Upper lobe of right lung (tissue), 1 donor: ENCODE measurements at regions not wholly inside any gene's neighbourhood (a gene's known extent, or its start where the extent isn't known, plus 50 kb on each side); places are given as distances from the start of the nearest gene placed in this dataset.

Experiments
- ATAC-seq: fragments of 200-7000 bp; cut with Tn5 transposase; one replicate; pipeline ENCODE4 v1.9.1; 2020; ENCODE audit warnings: mild to moderate bottlenecking, moderate library complexity
- DNase-seq: peaks from one replicate; pipeline ENCODE4 v3.0.0-alpha.2; 2020
- H3K27ac ChIP-seq: fragments of 200-600 bp; one replicate; pipeline ENCODE4 v1.8.0; 2022
- H3K27me3 ChIP-seq: fragments of 200-600 bp; one replicate; pipeline ENCODE4 v1.8.0; 2022; ENCODE audit warnings: mild to moderate bottlenecking
- H3K36me3 ChIP-seq: fragments of 200-600 bp; one replicate; pipeline ENCODE4 v1.8.0; 2022
- H3K4me1 ChIP-seq: fragments of 200-600 bp; one replicate; pipeline ENCODE4 v1.8.0; 2022
- H3K4me3 ChIP-seq: fragments of 200-600 bp; one replicate; pipeline ENCODE4 v1.8.0; 2022; ENCODE audit warnings: mild to moderate bottlenecking
- H3K9me3 ChIP-seq: fragments of 200-600 bp; one replicate; pipeline ENCODE4 v1.8.0; 2022
- intact Hi-C: fragments of 100-400 bp; cut with DNase I; formaldehyde crosslinking; loops from one replicate; pipeline ENCODE4 v1.11.0; 2022
- TF ChIP-seq, protein P1 (sequence below): fragments of 200-600 bp; IDR thresholded peaks from one replicate; pipeline ENCODE4 v1.8.0; 2022; ENCODE audit warnings: antibody characterized with exemption
- donor health status: DM: no; HTN: yes; CAD: no; lungs with severe emphysema.

DNA sequence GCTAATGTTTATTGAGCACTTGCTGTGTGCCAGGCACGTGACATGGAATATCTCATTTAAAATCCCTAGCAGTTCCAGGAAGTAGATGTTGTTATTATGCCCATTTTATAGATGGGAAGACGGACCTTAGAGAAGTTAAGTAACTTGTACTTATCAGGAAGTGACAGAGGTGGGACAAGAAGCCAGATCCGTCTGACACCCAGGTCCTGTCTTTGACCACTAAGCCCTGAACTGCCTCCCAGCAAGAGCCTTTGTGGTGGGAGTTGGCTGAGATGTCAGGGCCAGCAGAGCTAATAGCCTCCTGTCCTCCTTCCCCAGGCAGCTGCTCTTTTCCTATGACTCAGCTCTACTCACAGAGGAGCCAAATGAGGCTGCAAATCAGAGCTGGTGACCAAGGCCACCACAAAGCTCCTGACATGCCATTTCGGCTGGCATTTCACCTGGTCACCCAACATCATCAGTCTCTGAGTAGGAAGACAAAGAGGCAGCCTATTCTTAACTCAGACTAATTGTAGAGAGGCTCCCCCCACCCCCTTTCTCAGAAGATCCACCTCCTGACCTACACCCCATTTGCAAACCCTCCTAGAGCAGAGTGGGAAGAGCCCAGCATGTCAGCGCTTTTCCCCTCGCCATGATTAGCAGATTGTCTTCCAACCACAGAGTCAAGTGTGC, 175.1 kb upstream of the KIT start:
- H3K9me3 ChIP-seq = no peaks in the 10 kb centered on the region
- H3K27ac ChIP-seq = no peak overlapping the region
- ATAC-seq = no peak
- no peaks in the 10 kb centered on the region for H3K36me3 ChIP-seq
- no peak for DNase-seq
- no peaks in the 10 kb centered on the region for H3K27me3 ChIP-seq
- no peaks in the 10 kb centered on the region for H3K4me1 ChIP-seq
- H3K4me3 ChIP-seq = no peak overlapping the region
- intact Hi-C loops = no loop called here
- TF ChIP-seq, protein P1, sequence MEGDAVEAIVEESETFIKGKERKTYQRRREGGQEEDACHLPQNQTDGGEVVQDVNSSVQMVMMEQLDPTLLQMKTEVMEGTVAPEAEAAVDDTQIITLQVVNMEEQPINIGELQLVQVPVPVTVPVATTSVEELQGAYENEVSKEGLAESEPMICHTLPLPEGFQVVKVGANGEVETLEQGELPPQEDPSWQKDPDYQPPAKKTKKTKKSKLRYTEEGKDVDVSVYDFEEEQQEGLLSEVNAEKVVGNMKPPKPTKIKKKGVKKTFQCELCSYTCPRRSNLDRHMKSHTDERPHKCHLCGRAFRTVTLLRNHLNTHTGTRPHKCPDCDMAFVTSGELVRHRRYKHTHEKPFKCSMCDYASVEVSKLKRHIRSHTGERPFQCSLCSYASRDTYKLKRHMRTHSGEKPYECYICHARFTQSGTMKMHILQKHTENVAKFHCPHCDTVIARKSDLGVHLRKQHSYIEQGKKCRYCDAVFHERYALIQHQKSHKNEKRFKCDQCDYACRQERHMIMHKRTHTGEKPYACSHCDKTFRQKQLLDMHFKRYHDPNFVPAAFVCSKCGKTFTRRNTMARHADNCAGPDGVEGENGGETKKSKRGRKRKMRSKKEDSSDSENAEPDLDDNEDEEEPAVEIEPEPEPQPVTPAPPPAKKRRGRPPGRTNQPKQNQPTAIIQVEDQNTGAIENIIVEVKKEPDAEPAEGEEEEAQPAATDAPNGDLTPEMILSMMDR = no peak

GRCh38 chr4:54484383-54484782, 173.4 kb upstream of the KIT start:
- intact Hi-C loops = no loop called here
- H3K4me3 ChIP-seq = no peak overlapping the region
- TF ChIP-seq, protein P1 = no peak
- ATAC-seq (no peak), DNase-seq (no peak)
- H3K36me3 ChIP-seq = no peaks in the 10 kb centered on the region
- H3K9me3 ChIP-seq = no peaks in the 10 kb centered on the region
- no peak overlapping the region for H3K27ac ChIP-seq
- no peaks in the 10 kb centered on the region for H3K27me3 ChIP-seq
- H3K4me1 ChIP-seq = no peaks in the 10 kb centered on the region

DNA sequence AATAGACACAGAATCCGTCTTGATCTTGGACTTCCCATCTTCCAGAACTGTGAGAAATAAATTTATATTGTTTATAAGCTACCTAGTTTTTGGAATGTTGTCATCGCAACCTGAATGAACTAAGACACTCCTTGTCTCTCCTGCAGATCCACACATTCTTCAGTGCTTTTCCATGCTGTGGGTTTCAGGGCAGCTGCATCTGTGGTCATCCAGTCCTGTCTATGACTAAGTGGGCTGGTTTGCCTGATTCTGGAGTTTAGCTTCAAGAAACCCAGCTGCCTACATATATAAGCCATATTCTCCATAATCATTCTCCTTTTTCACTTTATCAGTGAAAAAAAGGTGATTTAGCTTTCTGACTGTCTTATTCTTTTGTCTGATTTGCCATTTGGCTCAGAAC, 170.3 kb upstream of the KIT start:
- DNase-seq = no peak
- no peaks in the 10 kb centered on the region for H3K9me3 ChIP-seq
- no peaks in the 10 kb centered on the region for H3K36me3 ChIP-seq
- TF ChIP-seq, protein P1 = no peak
- no peaks in the 10 kb centered on the region for H3K27me3 ChIP-seq
- no peak overlapping the region for H3K27ac ChIP-seq
- no peaks in the 10 kb centered on the region for H3K4me1 ChIP-seq
- H3K4me3 ChIP-seq = no peak overlapping the region
- ATAC-seq = no peak
- intact Hi-C loops = no loop called here

DNA sequence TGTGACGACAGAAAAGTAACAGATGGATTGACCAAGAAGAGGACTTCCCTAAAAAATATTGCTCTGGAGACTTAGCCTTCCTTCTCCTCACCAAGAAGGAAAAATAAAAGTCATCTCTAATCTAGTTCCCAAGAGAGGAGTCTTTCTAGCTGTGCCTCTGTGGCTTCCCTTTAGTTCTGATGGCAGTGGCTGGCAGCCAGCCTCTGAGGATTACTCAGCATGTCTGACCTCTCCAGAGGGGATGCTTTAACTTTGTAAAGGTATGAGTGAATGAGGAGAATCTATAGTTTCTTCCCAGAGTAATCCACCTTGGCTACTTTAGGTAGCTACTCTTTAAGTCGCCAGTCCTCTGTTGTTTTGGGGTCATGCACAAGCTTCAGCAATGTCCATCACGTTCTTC, 163.9 kb upstream of the KIT start:
- no peak overlapping the region for H3K4me3 ChIP-seq
- intact Hi-C loops = no loop called here
- DNase-seq (no peak), ATAC-seq (no peak)
- H3K4me1 ChIP-seq = no peaks in the 10 kb centered on the region
- no peaks in the 10 kb centered on the region for H3K36me3 ChIP-seq
- no peaks in the 10 kb centered on the region for H3K9me3 ChIP-seq
- TF ChIP-seq, protein P1 = no peak
- H3K27ac ChIP-seq = no peak overlapping the region
- no peaks in the 10 kb centered on the region for H3K27me3 ChIP-seq

GRCh38 chr4:54495091-54495490, 162.7 kb upstream of the KIT start:
- Histone ChIP-seq H3K27me3 (no peaks in the 10 kb centered on the region), H3K27ac (no peak overlapping the region), H3K36me3 (no peaks in the 10 kb centered on the region), H3K4me3 (no peak overlapping the region), H3K9me3 (no peaks in the 10 kb centered on the region), H3K4me1 (no peaks in the 10 kb centered on the region)
- no peak for DNase-seq
- ATAC-seq = no peak
- intact Hi-C loops = no loop called here
- TF ChIP-seq, protein P1 = no peak

DNA sequence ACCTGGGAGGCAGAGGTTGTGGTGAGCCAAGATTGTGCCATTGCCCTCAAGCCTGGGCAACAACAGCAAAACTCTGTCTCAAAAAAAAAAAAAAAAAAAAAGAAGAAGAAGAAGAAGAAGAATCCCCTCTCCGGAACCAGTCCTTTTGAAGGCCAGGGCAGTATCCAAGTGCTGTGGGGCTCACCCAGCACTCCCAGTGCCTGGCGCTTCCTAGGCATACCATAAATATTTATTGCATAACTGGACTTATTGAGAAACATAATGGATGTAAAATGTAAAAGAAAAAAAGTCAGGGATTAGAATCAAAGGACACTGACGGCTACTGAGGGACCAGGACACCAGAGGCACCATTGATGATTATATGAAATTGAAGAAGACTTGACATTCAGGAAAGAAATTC, 162.1 kb upstream of the KIT start:
- Histone ChIP-seq H3K4me1 (no peaks in the 10 kb centered on the region), H3K27me3 (no peaks in the 10 kb centered on the region), H3K36me3 (no peaks in the 10 kb centered on the region), H3K9me3 (no peaks in the 10 kb centered on the region), H3K27ac (no peak overlapping the region), H3K4me3 (no peak overlapping the region)
- intact Hi-C loops = no loop called here
- TF ChIP-seq, protein P1 = no peak
- ATAC-seq = no peak
- no peak for DNase-seq
